GM18909 (cell line): ENCODE measurements at regions not wholly inside any gene's neighbourhood (a gene's known extent, or its start where the extent isn't known, plus 50 kb on each side); places are given as distances from the start of the nearest gene placed in this dataset.
"Not testable (repeated sequence)": the region's sequence is repeated elsewhere in the genome, so short reads cannot be mapped to it uniquely, and the experiment has no call there.

ENCODE experiments used
- ATAC-seq: cut with Tn5 transposase; IDR thresholded peaks from one replicate; pipeline ENCODE4 v1.9.1; 2021; ENCODE audit warnings: mild to moderate bottlenecking; ENCODE audit not compliant: unreplicated experiment, poor library complexity

DNA sequence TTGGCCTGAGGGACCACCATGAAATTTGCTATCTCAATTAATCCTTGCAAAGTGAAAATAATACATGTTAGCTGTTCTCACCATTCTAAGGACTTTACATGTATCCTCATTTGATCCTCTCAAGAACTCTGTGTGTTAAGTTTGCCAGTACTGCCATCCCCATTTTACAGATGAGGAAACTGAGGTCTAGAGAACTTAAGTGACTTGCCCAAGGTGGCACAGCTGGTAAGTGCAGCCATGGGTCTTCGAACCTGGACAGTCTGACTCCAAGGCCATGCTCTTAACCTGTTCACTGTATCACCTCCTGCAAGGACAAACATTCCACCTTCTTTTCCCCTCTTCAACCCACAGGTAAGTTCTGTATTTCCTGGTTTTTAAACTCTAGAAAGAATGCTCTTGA is 85.3 kb upstream of the NFE2L3 start:
- no peak for ATAC-seq

DNA sequence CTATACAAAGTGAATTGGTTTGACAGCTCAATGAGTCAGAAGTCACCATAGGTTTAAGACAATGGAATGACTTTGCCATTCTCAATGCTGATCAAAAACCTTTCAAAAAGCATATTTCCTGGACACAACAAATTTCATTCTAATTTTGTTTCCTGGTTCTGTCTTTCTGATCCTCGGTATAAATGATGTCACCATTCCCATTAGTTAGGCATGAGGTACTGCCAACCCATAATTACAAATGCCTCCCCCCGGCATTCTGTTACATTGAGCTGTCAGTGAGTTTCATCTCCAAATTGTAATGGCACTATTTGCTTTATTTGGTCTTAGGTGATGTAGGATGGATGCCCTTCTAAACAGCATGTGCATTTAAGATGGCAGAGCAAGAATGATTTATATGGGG is 81.7 kb upstream of the NFE2L3 start:
- no peak for ATAC-seq

DNA sequence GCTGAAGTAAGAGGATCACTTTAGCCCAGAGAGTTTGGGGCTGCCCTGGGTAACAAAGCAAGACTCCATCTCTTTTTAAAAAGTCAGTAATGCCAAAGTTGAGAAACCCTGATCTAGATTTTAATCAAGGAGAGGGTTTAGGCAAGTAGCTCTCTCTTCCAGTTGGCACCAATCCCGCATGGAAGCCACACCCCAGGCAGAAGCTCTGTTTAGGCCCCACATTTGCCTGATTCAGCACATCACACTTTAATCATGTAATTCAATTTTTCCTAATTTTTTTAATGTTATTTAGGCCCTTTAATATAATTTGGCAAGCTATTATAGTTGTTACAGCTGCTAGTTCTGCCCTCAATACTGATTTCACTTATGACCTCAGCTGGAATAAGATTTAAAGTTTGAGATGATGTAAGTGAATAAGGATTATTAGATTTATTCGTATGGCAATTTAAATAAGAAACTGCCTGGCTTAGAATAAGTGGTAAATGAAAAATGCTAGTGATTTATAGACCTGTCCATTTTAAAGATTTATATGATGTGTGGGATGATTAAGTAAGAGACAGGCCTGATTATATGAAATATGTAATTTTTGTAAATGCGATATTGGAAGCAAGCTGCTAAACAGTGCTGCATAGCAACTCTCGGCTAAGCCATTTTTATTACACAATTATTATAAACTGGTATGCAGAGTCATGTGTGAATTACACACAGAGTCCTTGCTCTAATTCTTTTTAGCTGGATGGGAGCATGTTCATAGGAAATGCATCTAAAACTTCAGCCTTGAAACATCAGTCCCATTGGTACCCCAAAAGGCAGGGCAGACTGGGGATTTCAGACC is 80.2 kb upstream of the NFE2L3 start:
- no peak for ATAC-seq

DNA sequence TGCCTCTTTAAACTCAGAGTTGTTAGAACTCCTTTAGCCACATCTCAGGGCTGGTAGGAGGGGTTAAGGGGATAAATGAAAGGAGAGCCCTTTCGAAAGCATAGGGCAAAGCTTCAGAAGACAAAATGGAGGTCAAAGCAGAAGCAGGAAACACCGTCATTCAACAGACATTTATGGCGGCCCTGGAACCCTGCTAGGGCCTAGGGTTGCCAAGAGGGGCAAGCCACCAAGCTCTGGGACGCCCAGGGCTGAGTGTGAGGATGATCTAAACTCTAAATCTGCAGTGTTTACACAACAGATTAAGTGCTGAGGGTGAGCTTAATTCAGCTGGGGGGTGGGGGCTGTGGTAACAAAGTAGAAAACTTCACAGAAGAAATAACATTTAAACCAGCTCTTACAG is 79.0 kb upstream of the NFE2L3 start:
- ATAC-seq = no peak

DNA sequence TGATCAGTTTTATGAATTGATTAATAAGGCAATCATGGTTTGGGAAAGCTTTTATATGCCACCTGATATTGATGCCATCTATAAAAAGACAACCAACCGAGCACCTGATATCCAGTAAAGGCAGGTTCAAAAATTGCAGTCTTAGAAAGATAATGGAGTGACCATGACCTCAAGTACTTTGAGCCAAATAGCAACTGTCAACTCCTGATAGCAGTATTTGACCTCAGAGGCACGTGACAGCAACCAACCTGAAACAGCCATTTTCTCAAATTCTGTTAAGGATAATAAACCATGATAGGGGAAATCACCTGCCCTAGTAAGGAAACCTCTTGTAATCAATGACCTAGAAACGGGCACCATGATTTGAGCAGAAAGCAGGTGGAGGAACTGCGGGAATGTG is 77.1 kb upstream of the NFE2L3 start:
- no peak for ATAC-seq

DNA sequence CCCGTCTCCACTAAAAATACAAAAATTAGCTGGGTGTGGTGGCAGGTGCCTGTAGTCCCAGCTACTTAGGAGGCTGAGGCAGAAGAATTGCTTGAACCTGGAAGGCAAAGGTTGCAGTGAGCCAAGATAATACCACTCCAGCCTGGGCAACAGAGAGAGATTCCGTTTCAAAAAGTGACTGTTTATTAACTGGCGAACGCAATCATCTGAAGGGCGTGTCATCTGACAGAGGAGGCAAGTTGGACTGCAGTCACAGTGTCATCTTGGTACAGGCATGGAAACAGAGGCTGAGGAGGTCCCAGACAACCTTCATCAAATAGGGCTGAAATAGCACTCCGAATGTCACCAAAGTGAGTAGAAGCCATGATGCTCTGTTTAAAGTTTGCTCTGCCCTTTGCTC is 75.3 kb upstream of the NFE2L3 start:
- no peak for ATAC-seq

DNA sequence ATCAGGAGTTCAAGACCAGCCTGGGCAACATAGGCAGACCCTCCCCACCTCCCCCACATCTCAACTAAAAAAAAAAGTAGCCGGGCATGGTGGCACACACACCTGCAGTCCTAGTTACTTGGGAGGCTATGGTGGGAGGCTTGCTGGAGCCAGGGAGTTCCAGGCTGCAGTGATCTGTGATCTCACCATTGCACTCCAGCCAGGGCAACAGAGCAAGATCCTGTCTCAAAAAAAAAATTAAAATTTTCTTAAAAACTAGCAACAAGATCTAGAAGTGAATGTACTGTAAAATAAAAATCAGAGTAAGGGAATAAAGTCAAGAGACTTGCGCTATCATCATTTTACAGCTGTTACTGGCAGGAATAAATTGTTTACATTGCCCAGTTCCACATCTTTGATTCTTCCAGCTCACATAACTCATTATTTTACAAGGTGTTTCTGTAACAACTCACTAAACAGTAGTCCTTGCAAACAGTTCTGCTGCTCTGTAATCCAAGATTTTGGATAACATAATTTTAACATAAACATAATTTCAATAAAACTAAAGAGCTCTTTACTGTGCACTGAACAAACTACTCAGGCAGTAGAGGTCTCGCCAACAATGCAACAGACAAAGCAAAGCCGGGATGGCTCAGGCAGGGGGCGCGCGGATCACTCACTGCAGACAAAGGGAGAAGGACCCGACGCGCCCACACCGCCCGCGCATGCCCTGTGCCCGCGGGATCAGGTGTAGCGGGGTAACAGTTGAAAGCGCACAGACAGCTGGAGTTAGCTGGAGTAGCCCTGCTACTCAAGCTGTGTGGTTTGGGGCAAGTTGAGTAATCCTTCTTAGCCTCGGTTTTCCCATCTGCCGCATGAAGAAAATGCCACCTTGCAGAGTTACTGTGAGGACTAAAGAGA is 73.3 kb upstream of the NFE2L3 start:
- ATAC-seq = peak; percentile 89

DNA sequence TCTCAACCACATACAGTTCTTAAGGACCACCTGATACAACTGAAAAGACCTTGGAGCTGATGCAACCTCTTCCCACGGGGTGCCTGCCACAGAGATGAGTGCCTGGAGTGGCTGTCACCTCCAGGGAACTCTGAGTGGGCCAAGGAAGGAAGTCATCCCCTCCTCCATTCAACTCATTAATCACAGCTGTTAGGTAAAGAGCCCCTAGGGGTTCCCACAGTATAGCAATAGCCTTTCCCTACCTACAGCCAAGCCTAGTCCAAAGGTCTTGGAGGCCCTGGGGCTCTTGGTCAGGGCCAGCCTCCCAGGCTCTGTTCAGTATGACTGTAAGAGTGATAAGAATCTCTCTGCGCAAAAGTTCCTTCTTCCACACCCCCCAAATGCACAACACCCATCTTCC is 70.4 kb upstream of the NFE2L3 start:
- ATAC-seq = no peak

DNA sequence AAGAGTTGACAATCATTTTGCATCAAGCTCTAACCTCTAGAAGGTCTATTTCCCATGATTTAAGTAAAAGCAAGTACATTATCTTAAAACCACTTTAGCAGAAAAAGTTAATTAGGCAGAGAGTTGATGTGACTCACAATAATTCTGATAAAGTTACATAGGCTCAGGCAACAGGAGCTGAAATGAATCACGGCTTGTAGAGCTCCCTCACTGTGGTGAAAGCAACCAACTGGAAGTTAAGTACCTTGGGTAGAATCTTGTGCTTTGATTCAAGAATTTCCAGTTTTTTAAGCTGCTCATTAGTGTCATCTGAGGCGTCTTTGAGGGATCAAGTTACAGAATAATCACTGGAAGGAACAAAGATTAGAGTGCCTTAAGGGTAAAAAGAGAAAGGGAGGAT is 68.9 kb upstream of the NFE2L3 start:
- no peak for ATAC-seq

DNA sequence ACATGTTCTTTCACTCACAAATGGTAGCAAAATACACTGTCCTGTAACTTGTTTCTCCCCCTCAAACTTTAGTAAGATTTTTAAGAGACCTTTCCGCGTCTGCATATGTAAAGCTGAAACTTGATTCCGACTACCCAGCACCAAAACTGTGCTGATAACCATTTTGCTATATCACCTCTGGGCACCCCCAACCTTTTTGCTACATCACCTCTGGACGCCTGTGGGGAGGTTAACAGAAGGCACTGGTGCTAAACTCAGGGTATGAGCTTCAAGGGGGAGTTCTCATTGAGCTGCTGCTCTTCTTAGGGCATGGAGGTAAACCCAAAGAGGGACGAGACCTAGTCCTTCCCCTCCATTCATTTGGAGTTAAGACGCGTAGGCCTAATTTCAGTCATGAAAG is 67.6 kb upstream of the NFE2L3 start:
- ATAC-seq = no peak

DNA sequence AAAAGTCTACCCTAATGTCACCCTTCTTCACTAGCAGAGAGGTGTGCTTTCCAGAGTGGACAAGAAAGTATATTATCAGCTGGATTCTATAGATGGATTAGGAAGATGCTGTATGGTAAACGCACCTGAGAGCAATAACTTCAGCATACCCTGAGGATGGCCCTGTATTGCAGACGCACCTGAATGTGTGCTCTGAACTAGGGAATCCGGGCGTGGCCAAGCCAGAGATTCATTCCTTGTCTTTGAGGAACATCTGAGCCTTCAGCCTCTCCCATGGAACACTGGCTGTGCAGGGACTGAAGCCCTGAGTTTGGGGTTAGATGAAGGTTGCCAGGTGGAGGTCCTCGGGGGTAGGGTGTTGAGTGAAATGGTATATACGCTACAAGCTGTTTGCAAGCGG is 66.2 kb upstream of the NFE2L3 start:
- no peak for ATAC-seq

DNA sequence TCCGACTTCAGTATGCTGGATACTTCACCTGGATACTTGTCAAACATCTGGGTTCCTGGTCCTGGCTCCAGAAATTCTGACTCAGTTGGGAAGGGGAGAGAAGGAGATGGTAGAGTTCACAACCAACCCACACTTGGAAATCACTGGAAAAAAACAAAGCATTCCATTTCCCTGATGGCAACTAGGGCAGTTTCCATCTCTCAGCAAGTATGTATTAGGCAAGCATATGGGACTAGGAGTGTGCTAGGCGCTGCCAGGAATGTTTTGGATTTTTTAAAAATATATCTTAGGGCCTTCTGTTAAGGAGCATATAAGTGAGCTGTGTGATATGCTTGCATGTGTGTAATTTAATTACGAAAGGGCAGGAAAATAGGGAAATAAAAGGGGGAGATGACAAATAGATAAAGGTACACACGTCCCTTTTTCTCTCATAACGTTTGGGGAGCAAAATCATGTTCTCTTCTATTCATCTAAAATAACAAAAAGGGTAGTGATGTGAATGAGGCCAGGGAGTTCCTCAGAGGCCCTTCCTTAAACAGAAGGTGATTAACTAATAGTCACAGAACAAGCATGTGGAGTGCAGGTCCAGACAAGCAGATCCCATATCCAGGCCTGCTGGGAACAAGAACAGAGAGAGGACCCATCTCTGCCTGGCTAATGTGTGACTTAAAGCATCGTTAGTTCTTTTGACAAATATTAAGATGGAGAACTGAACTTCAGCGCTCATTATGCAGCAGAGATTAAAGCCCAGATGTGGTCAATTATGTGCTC is 64.5 kb upstream of the NFE2L3 start:
- ATAC-seq = no peak

DNA sequence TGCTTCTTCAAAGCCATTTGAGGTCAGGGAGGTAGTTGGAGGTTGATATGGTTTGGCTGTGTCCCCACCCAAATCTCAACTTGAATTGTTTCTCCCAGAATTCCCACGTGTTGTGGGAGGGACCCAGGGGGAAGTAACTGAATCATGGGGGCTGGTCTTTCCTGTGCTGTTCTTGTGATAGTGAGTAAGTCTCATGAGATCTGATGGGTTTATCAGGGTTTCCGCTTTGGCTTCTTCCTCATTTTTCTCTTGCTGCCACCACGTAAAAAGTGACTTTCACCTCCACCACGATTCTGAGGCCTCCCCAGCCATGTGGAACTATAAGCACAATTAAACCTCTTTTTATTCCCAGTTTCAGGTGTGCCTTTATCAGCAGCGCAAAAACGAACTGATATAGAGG is 62.5 kb upstream of the NFE2L3 start:
- ATAC-seq = not testable (repeated sequence)

DNA sequence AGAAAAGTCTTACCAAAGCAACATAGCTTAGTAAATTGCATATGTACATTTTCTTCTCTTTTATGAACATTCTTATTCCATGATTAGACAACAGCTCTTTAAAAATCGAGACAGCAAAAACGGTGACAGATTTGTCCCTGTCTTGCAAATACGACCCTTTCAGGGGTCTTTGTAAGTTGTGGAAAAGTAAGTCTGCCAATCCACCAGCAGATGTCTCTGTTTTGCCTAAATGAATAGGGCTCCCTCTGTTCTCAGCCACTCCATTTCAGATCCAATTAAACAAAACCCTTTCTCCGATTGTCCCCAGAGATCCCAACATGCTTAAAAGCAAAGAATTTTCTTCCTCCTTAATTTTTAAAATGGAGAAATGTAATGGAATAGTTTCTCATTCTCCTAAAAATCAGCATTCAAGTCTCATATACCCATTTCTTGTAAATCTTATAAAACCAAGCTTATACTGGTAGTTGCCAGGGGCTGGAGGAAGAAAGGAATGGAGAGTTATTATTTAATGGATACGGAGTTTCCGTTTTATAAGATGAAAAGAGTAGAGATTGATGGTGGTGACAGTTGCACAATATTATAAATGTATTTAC is 61.0 kb upstream of the NFE2L3 start:
- no peak for ATAC-seq

DNA sequence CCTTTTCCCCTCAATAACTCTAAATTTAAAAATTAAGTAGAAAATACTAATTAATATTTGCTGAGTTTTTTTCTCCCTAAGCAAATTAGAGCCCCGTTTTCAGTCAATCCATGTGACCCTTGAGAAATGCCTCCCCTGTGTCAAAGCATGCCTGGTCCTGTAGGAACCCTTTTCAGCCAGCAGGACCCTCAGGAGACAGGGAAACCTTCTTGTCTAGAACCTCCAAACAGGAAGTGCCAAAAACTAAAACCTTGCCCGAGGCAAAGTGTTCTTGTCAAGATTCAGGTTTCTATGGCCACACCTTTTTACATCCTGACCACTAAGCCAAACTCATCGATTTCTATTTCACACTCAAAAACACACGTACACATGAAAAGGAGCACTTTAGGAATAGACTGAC is 60.1 kb upstream of the NFE2L3 start:
- no peak for ATAC-seq

DNA sequence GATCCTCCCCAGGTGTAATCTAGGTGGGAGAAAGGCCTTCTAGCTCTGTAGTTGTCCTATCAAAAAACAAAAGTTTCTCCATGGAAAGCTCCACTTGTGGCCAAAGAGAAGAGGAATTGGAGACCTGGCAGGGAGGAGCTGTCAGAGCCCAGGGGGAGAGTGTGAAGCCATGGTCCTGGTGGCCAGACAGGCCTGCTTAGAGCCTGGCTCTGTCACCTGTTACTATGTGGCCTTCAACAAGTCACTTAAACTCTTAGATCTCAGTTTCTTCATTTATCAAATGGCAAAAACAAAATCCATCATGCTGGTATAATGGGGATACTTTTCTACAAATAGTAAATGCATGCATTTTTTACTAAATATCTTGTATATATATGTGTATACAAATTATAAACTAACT is 59.0 kb upstream of the NFE2L3 start:
- ATAC-seq = no peak

DNA sequence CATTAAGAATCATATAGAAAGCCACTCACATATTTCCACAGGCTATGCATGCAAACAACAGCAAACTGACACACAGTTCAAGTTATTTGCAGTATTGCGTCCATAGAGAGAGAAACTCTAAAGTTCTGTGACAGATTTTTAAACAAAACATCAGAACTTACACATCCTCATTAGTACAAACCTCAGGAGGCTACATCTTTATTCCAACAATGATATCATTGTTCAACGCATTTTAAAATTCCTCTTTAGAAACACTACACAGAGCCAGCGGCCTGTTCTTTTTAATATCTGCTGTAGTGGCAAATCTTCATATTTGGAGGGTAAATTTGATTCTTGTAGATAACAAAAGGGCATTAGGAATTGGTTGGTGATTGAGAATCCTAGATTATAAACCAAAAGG is 55.9 kb upstream of the NFE2L3 start:
- ATAC-seq = no peak

DNA sequence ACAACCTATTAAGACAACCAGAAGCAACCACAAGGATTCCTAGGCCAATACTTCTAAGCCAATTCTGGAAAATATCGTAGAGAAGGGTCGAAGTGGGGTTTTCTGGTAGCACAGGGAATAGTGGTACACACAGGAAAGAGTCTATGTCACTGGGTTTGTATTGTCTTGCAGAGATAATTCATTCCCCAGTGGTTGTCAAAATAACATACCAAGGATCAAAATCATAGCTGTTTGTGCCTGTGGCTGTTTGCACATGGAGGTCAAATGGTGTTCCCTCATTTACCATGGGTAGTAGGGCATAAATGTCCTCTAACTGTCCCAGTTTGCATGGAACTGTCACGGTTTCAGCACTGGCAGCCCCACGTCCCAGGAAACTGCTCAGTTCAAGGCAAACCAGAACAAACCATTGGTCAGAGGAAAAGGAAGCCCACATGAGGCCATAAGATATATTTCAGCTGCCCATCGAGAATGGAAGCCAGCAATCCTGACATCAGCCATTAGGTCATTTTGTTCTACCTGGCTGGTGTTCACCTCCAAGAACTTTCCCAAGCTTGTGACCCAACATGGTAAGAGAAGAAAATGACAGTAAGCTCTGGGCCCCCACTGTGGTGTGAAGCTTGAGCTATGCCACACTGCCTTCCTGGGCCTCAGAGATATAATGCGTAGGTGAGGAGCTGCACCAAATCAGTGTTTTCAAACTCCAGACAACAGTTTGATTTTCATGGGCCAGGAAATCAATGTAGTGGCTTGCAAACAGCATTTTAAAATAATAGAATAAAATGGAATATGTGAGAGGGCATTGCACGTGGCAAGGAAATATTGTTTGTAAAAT is 53.9 kb upstream of the NFE2L3 start:
- ATAC-seq = no peak

DNA sequence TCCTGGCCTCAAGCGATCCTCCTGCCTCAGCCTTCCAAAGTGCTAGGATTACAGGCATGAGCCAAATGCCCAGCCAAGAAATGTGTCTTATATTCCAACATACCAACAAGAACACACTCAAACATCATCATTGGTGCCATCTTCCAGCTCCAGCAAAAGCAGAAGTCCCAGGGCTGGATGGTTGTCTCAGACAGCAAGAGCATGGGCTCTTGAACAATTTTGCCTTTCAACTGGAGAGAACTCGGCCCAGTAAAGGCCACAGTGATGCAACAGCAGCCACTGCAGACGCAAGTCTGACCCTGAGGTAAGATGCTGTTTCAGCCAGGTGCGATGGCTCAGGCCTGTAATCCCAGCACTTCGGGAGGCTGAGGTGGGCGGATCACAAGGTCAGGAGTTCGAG is 52.8 kb upstream of the NFE2L3 start:
- no peak for ATAC-seq
